ENCODE measurements at regions not wholly inside any gene's neighbourhood (a gene's known extent, or its start where the extent isn't known, plus 50 kb on each side); places are given as distances from the start of the nearest gene placed in this dataset.
"Not testable (repeated sequence)": the region's sequence is repeated elsewhere in the genome, so short reads cannot be mapped to it uniquely, and the experiment has no call there.

GRCh38 chr2:12533337-12534005, 183.3 kb upstream of the TRIB2 start:
- no peak for DNase-seq

GRCh38 chr2:12534646-12535263, 182.0 kb upstream of the TRIB2 start:
- DNase-seq, result no peak

- no peak for DNase-seq
These were observed 179.8 kb upstream of the TRIB2 start for GRCh38 chr2:12536976-12537375.

GRCh38 chr2:12538138-12538694, 178.5 kb upstream of the TRIB2 start:
- no peak for DNase-seq

GRCh38 chr2:12539336-12539735, 177.4 kb upstream of the TRIB2 start:
- no peak for DNase-seq

GRCh38 chr2:12539776-12540562, 176.8 kb upstream of the TRIB2 start:
- DNase-seq, result no peak

- no peak for DNase-seq
These were observed 173.4 kb upstream of the TRIB2 start for GRCh38 chr2:12543076-12543977.

GRCh38 chr2:12543978-12544558, 172.7 kb upstream of the TRIB2 start:
- no peak for DNase-seq

- no peak for DNase-seq
These were observed 169.1 kb upstream of the TRIB2 start for GRCh38 chr2:12547566-12548170.

GRCh38 chr2:12548906-12549305, 167.8 kb upstream of the TRIB2 start:
- DNase-seq, result no peak

GRCh38 chr2:12549641-12550040, 167.1 kb upstream of the TRIB2 start:
- no peak for DNase-seq

GRCh38 chr2:12552092-12552491, 164.6 kb upstream of the TRIB2 start:
- DNase-seq, result no peak

- no peak for DNase-seq
These were observed 162.3 kb upstream of the TRIB2 start for GRCh38 chr2:12554224-12555011.

- DNase-seq, result no peak
These were observed 161.6 kb upstream of the TRIB2 start for GRCh38 chr2:12555012-12555645.

GRCh38 chr2:12556762-12557161, 160.0 kb upstream of the TRIB2 start:
- DNase-seq, result no peak

- DNase-seq, result no peak
These were observed 159.0 kb upstream of the TRIB2 start for GRCh38 chr2:12557688-12558087.

GRCh38 chr2:12558519-12558918, 158.2 kb upstream of the TRIB2 start:
- DNase-seq, result no peak

GRCh38 chr2:12560618-12561017, 156.1 kb upstream of the TRIB2 start:
- no peak for DNase-seq

- no peak for DNase-seq
These were observed 149.3 kb upstream of the TRIB2 start for GRCh38 chr2:12567411-12567810.

GRCh38 chr2:12569510-12569909, 147.2 kb upstream of the TRIB2 start:
- not testable (repeated sequence) for DNase-seq

Measured in NCI-H2029 (cell line).